ENCODE measurements at regions not wholly inside any gene's neighbourhood (a gene's known extent, or its start where the extent isn't known, plus 50 kb on each side); places are given as distances from the start of the nearest gene placed in this dataset.

DNA sequence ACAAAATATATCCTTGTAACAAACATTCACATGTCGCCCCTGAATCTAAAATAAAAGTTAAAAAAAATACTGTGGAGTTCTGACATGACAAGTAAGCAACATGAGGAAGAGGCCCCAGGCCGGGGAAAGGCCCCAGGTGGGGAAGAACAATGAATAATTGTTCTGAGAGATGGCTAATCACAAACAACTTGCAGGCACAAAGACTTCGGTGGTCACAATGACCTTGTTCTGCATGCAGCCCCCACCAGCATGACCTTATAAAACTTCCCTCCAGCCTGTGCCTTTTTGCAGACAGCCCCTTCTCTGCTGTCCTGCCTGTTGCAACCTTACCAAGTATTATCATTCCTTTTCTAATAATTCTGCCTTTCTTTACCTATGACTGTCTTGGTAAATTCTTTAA, 95.7 kb upstream of the MYLIP start:
- Mint-ChIP-seq H3K4me1 (ENCODE audit: low read depth) (peaks cover 11% of the 10 kb centered on the region), H3K9me3 (ENCODE audit: low read depth) (peaks cover 17% of the 10 kb centered on the region), H3K4me3 (ENCODE audit: low read depth) (no peak overlapping the region), H3K27me3 (peaks cover 8% of the 10 kb centered on the region), H3K27ac (no peak overlapping the region), H3K36me3 (ENCODE audit: insufficient read depth) (peaks cover 2% of the 10 kb centered on the region)
- DNase-seq (ENCODE audit: low spot score, unreplicated experiment): no peak
- TF ChIP-seq, protein P1, sequence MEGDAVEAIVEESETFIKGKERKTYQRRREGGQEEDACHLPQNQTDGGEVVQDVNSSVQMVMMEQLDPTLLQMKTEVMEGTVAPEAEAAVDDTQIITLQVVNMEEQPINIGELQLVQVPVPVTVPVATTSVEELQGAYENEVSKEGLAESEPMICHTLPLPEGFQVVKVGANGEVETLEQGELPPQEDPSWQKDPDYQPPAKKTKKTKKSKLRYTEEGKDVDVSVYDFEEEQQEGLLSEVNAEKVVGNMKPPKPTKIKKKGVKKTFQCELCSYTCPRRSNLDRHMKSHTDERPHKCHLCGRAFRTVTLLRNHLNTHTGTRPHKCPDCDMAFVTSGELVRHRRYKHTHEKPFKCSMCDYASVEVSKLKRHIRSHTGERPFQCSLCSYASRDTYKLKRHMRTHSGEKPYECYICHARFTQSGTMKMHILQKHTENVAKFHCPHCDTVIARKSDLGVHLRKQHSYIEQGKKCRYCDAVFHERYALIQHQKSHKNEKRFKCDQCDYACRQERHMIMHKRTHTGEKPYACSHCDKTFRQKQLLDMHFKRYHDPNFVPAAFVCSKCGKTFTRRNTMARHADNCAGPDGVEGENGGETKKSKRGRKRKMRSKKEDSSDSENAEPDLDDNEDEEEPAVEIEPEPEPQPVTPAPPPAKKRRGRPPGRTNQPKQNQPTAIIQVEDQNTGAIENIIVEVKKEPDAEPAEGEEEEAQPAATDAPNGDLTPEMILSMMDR (IDR thresholded peaks at IDR 0.05; ENCODE audit: unreplicated experiment): no peak

DNA sequence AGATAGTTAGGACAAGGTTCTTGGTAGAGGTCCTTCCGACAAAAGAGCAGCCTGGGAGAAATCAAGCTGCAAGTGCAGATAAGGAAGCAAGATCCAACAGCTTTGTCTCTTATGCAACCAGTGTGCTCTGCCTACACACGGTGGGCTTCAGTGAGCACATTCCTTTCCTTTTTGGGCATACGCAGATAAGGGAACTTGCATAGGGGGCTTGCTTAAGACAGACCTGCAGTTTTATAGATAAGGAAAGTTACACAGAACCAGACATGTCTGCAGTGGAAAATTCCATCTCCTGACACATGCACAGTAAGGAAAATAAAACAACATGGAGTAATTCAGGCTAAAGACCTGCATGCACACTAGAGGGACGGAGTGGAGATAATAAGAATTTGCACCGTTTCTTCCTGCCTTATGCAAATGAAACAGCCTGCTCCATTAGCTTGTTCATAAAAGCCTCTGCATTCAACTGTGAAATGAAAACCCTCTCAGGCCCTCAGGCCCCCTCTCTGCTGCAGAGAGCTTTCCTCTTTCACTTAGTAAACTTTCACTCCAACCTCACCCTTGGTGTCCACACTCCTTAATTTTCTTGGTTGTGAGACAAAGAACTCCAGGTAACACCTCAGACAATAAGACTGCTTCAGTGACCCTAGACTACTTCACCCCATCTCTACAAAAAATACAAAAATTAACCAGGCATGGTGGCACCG, 97.5 kb upstream of the MYLIP start:
- Mint-ChIP-seq H3K27me3 (peaks cover 8% of the 10 kb centered on the region), H3K9me3 (ENCODE audit: low read depth) (peaks cover 16% of the 10 kb centered on the region), H3K36me3 (ENCODE audit: insufficient read depth) (peaks cover 2% of the 10 kb centered on the region), H3K4me1 (ENCODE audit: low read depth) (peaks cover 11% of the 10 kb centered on the region), H3K27ac (no peak overlapping the region), H3K4me3 (ENCODE audit: low read depth) (no peak overlapping the region)
- no peak for DNase-seq (ENCODE audit: low spot score, unreplicated experiment)
- TF ChIP-seq, protein P1 (IDR thresholded peaks at IDR 0.05; ENCODE audit: unreplicated experiment): no peak

DNA sequence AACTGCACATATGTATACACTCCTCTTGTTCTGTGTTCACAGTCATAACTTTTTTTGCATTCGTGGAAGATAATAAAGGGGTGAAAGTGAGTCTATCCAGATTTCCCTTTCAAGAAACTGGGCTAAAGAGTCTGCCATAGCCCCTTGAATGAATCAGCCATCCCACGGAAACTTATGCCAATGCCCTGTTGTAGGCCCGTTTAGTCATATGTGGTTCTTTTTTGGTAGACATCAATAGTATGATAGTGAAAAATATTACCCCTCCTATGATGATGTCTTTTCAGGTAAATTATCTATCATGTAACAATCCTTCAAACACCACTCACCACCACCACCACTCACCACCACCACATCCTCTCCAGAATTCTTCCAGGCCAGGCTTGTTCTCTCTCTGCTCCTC, 99.9 kb upstream of the MYLIP start:
- Mint-ChIP-seq H3K27me3 (peaks cover under 1% of the 10 kb centered on the region), H3K36me3 (ENCODE audit: insufficient read depth) (peaks cover 2% of the 10 kb centered on the region), H3K9me3 (ENCODE audit: low read depth) (peaks cover 16% of the 10 kb centered on the region), H3K4me3 (ENCODE audit: low read depth) (no peak overlapping the region), H3K27ac (no peak overlapping the region), H3K4me1 (ENCODE audit: low read depth) (peaks cover 9% of the 10 kb centered on the region)
- no peak for DNase-seq (ENCODE audit: low spot score, unreplicated experiment)
- TF ChIP-seq, protein P1 (IDR thresholded peaks at IDR 0.05; ENCODE audit: unreplicated experiment): no peak

DNA sequence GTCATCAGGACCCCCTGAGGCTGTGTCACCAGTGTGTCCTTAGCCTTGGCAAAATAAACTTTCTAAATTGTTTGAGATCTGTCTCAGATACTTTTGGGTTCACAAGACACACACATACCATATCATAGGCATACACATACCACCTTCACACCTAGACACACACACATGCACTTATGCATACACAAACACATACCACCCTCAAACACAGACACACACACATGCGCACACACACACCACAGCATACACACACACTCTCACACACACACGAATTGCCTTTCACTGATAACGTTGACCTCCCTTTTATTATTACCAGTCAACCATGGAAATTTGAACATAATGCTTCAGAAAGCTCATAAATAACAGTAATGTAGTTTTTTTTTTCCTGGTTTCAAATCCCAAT, 108.6 kb upstream of the MYLIP start:
- H3K36me3 Mint-ChIP-seq (ENCODE audit: insufficient read depth): no peaks in the 10 kb centered on the region
- no peak for DNase-seq (ENCODE audit: low spot score, unreplicated experiment)
- H3K9me3 Mint-ChIP-seq (ENCODE audit: low read depth): peaks cover 3% of the 10 kb centered on the region
- no peak overlapping the region for H3K27ac Mint-ChIP-seq
- H3K27me3 Mint-ChIP-seq: peaks cover 5% of the 10 kb centered on the region
- TF ChIP-seq, protein P1 (IDR thresholded peaks at IDR 0.05; ENCODE audit: unreplicated experiment): no peak
- H3K4me3 Mint-ChIP-seq (ENCODE audit: low read depth): no peak overlapping the region
- H3K4me1 Mint-ChIP-seq (ENCODE audit: low read depth): no peaks in the 10 kb centered on the region

DNA sequence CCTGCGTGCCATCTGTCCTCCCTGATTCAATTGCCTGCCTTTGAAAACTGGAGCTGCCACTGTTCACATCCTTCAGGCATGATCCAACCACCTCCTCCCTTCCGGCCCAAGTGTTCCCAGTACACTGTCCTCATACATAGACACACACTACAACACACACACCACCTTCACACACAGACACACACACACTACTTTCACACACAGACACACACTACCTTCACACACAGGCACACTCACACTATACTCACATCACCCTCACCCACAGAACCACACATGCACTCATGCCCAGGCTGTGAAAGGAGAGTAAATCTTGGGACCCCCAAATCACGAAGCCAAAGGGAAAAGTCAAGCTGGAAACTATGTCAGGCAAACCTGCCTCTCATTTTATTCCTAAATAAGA, 109.4 kb upstream of the MYLIP start:
- TF ChIP-seq, protein P1 (IDR thresholded peaks at IDR 0.05; ENCODE audit: unreplicated experiment): no peak
- no peaks in the 10 kb centered on the region for H3K36me3 Mint-ChIP-seq (ENCODE audit: insufficient read depth)
- no peak overlapping the region for H3K4me3 Mint-ChIP-seq (ENCODE audit: low read depth)

More for the DNA sequence above, 109.4 kb upstream of the MYLIP start:
- Mint-ChIP-seq H3K27me3 (peaks cover 5% of the 10 kb centered on the region), H3K27ac (no peak overlapping the region), H3K9me3 (ENCODE audit: low read depth) (peaks cover 3% of the 10 kb centered on the region), H3K4me1 (ENCODE audit: low read depth) (no peaks in the 10 kb centered on the region)
- no peak for DNase-seq (ENCODE audit: low spot score, unreplicated experiment)
